ENCODE measurements at regions not wholly inside any gene's neighbourhood (a gene's known extent, or its start where the extent isn't known, plus 50 kb on each side); places are given as distances from the start of the nearest gene placed in this dataset.

GRCh38 chr2:16368951-16369350 is 296.7 kb downstream of the CYRIA start:
- TF ChIP-seq CTCF (IDR thresholded peaks at IDR 0.05; ENCODE audit: control extremely low read depth in 1 of 3, insufficient read depth in 1 of 3, low read depth in 1 of 3, low read length in 3 of 3) (no peak), POLR2A (IDR thresholded peaks at IDR 0.05; ENCODE audit: control extremely low read depth in 1 of 2, low read depth in 2 of 2, low read length in 2 of 2) (no peak), YY1 (IDR thresholded peaks at IDR 0.05; ENCODE audit: low read depth, low read length) (no peak), KDM4A (IDR thresholded peaks at IDR 0.05; ENCODE audit: low read depth, low read length, severe bottlenecking) (no peak), BACH1 (IDR thresholded peaks at IDR 0.05; ENCODE audit: low read length) (no peak), TEAD4 (IDR thresholded peaks at IDR 0.05; ENCODE audit: low read depth, low read length) (no peak), CTBP2 (IDR thresholded peaks at IDR 0.05; ENCODE audit: borderline replicate concordance, insufficient read depth, insufficient read length, low read length) (no peak), KDM5A (IDR thresholded peaks at IDR 0.05; ENCODE audit: low read length) (no peak), KDM1A (IDR thresholded peaks at IDR 0.05; ENCODE audit: borderline replicate concordance, low read length) (no peak), HDAC2 (IDR thresholded peaks at IDR 0.05; ENCODE audit: borderline replicate concordance in 1 of 2, low read depth in 2 of 2, low read length in 2 of 2) (no peak)

All from H1 (cell line).